ENCODE measurements at regions not wholly inside any gene's neighbourhood (a gene's known extent, or its start where the extent isn't known, plus 50 kb on each side); places are given as distances from the start of the nearest gene placed in this dataset.

DNA sequence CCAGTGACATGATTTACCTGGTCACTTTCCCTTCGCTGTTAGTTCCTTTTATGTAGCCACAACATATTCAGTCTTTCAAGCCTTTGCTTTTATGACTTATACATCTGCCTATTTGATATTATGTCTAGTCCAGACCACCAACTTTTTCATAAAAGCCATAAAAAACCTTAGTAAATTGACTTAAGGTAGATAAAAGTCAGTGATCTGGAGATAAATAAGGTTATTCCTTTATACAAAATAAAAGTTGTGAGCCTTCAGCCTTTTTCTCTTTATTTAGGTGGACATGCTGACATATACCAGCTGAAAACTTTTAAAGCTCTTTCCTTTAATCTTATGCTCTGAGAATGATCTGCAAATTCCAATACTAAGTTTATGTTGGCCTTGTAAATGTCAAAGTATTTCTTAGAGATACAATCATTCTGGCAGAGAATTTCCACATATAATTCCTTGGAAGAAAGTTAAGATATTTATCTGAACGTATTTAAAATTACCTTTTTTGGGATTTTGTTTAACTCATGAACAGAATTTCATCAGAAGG lies 690.4 kb upstream of the CHORDC1 start:
- TF ChIP-seq, protein P1, sequence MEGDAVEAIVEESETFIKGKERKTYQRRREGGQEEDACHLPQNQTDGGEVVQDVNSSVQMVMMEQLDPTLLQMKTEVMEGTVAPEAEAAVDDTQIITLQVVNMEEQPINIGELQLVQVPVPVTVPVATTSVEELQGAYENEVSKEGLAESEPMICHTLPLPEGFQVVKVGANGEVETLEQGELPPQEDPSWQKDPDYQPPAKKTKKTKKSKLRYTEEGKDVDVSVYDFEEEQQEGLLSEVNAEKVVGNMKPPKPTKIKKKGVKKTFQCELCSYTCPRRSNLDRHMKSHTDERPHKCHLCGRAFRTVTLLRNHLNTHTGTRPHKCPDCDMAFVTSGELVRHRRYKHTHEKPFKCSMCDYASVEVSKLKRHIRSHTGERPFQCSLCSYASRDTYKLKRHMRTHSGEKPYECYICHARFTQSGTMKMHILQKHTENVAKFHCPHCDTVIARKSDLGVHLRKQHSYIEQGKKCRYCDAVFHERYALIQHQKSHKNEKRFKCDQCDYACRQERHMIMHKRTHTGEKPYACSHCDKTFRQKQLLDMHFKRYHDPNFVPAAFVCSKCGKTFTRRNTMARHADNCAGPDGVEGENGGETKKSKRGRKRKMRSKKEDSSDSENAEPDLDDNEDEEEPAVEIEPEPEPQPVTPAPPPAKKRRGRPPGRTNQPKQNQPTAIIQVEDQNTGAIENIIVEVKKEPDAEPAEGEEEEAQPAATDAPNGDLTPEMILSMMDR (IDR thresholded peaks at IDR 0.05), result no peak
- Mint-ChIP-seq H3K4me3 (no peak overlapping the region), H3K27ac (no peak overlapping the region), H3K9me3 (ENCODE audit: insufficient read depth) (peaks cover 3% of the 10 kb centered on the region), H3K4me1 (no peaks in the 10 kb centered on the region), H3K27me3 (no peaks in the 10 kb centered on the region)
- Histone ChIP-seq H3K36me3 (replicated peaks in 1 of 2; ENCODE audit: control extremely low read depth in 1 of 2, control insufficient read depth in 1 of 2, extremely low read depth in 1 of 2, insufficient read depth in 2 of 2, low read length in 1 of 2) (no peaks in the 10 kb centered on the region), H3K79me2 (ENCODE audit: control insufficient read depth, insufficient read depth, low read length) (no peaks in the 10 kb centered on the region), H3K4me2 (replicated peaks; ENCODE audit: low read depth, low read length, poor library complexity, severe bottlenecking) (no peak overlapping the region), H3K9me3 (ENCODE audit: control extremely low read depth in 1 of 3, control insufficient read depth in 2 of 3, insufficient read depth in 1 of 3, low read length in 2 of 3) (peaks cover 0 to 4% (median 0%) of the 10 kb centered on the region in 3 donors), H3K9ac (ENCODE audit: low read length) (no peak overlapping the region), H2AFZ (ENCODE audit: insufficient read depth, low read depth, low read length, poor library complexity, severe bottlenecking) (no peak overlapping the region), H3K27ac (ENCODE audit: low read length in 2 of 2) (no peak overlapping the region), H3K27me3 (replicated peaks in 1 of 4; ENCODE audit: control extremely low read depth in 1 of 4, control insufficient read depth in 3 of 4, insufficient read depth in 4 of 4, low read length in 3 of 4) (no peaks in the 10 kb centered on the region), H3K4me1 (ENCODE audit: control insufficient read depth in 2 of 2, insufficient read depth in 2 of 2, low read length in 2 of 2) (no peaks in the 10 kb centered on the region), H3K4me3 (ENCODE audit: control extremely low read depth in 1 of 5, extremely low read depth in 1 of 5, insufficient read depth in 1 of 5, low read depth in 2 of 5, low read length in 4 of 5) (no peak overlapping the region), H4K20me1 (ENCODE audit: control insufficient read depth, insufficient read depth, low read length, poor library complexity, severe bottlenecking) (no peaks in the 10 kb centered on the region)
- POLR2A ChIA-PET, result no interaction called here
- intact Hi-C loops (cut with micrococcal nuclease), result no loop called here
- no peak for ATAC-seq (ENCODE audit: low read depth)
- CTCF ChIA-PET, result no interaction called here
- no peak for DNase-seq
- 100% methylated on average over 1 of the region's 2 CpGs for WGBS (ENCODE audit: insufficient coverage)

DNA sequence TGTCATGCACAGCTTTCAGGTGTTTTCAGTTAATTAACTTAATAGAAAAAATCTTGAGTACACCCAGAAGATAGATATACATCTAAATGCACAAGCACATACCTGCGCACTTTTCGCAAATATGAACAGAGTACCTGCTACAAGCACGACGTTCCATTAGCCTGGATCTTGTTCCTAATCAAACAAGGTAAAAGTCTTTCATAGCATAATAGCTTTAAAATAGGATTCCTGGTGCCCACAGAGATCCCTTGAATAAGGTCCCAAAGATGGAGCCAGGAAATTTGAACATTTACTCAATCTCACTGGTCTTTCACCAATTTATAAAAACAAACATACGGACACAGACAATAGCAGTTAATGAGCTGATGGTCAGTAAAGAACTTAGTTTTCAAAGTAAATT lies 689.8 kb upstream of the CHORDC1 start:
- ChIA-PET CTCF (interaction anchor here (0.6 kb wide), 1 partner anchor 13 kb away, joined by 3 read pairs; no protein-coding TSS in a partner anchor), POLR2A (no interaction called here)
- H4K20me1 ChIP-seq (ENCODE audit: control insufficient read depth, insufficient read depth, low read length, poor library complexity, severe bottlenecking), result no peaks in the 10 kb centered on the region
- H3K4me1 Mint-ChIP-seq, result no peaks in the 10 kb centered on the region
- H3K9ac ChIP-seq (ENCODE audit: low read length), result no peak overlapping the region
- H3K27me3 Mint-ChIP-seq, result no peaks in the 10 kb centered on the region
- peaks cover 0 to 4% (median 0%) of the 10 kb centered on the region in 3 donors for H3K9me3 ChIP-seq (ENCODE audit: control extremely low read depth in 1 of 3, control insufficient read depth in 2 of 3, insufficient read depth in 1 of 3, low read length in 2 of 3)
- no peak for TF ChIP-seq EZH2 (IDR thresholded peaks at IDR 0.05; ENCODE audit: borderline replicate concordance, insufficient read depth, low read depth, low read length, poor library complexity, severe bottlenecking)
- TF ChIP-seq, protein P1 (IDR thresholded peaks at IDR 0.05), result no peak
- no peaks in the 10 kb centered on the region for H3K36me3 ChIP-seq (replicated peaks in 1 of 2; ENCODE audit: control extremely low read depth in 1 of 2, control insufficient read depth in 1 of 2, extremely low read depth in 1 of 2, insufficient read depth in 2 of 2, low read length in 1 of 2)
- H3K4me1 ChIP-seq (ENCODE audit: control insufficient read depth in 2 of 2, insufficient read depth in 2 of 2, low read length in 2 of 2), result no peaks in the 10 kb centered on the region
- no peak for DNase-seq
- peaks cover 3% of the 10 kb centered on the region for H3K9me3 Mint-ChIP-seq (ENCODE audit: insufficient read depth)
- no peak overlapping the region for H3K27ac Mint-ChIP-seq
- no peak for ATAC-seq (ENCODE audit: low read depth)
- no peak overlapping the region for H3K4me3 Mint-ChIP-seq
- H3K79me2 ChIP-seq (ENCODE audit: control insufficient read depth, insufficient read depth, low read length), result no peaks in the 10 kb centered on the region
- H3K27me3 ChIP-seq (replicated peaks in 1 of 4; ENCODE audit: control extremely low read depth in 1 of 4, control insufficient read depth in 3 of 4, insufficient read depth in 4 of 4, low read length in 3 of 4), result no peaks in the 10 kb centered on the region
- WGBS (ENCODE audit: insufficient coverage), result no CpG with 5 or more reads among the region's 5 CpGs
- no peak overlapping the region for H3K4me2 ChIP-seq (replicated peaks; ENCODE audit: low read depth, low read length, poor library complexity, severe bottlenecking)
- intact Hi-C loops (cut with micrococcal nuclease), result no loop called here
- no peak overlapping the region for H2AFZ ChIP-seq (ENCODE audit: insufficient read depth, low read depth, low read length, poor library complexity, severe bottlenecking)
- no peak overlapping the region for H3K4me3 ChIP-seq (ENCODE audit: control extremely low read depth in 1 of 5, extremely low read depth in 1 of 5, insufficient read depth in 1 of 5, low read depth in 2 of 5, low read length in 4 of 5)
- no peak overlapping the region for H3K27ac ChIP-seq (ENCODE audit: low read length in 2 of 2)
